ENCODE measurements at regions not wholly inside any gene's neighbourhood (a gene's known extent, or its start where the extent isn't known, plus 50 kb on each side); places are given as distances from the start of the nearest gene placed in this dataset.

DNA sequence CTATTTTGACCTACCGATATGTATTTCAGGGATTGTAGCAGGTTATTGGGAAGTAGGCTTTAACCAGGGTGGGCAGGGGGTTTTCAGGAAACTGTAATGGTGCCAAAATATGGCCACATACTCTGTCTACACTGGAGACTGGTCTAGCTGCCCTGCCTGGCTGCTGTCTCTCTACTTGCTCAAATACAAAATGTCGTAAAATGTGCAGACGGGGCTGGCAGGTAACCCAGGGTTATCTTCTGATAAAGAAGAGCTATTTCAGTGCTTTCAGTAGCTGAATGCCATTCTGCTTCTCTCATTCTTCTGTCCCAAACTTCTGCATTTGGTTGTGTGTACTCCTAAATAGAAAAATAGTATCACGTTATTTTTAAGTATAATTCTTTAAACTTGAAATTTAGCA lies 616.2 kb downstream of the EPM2A start:
- Histone ChIP-seq H3K27ac (ENCODE audit: low read depth, low read length) (no peak overlapping the region), H2AFZ (ENCODE audit: low read length) (no peak overlapping the region), H3K27me3 (ENCODE audit: insufficient read depth, low read length) (no peaks in the 10 kb centered on the region), H3K9me3 (ENCODE audit: low read depth, low read length) (peaks cover 3% of the 10 kb centered on the region), H4K20me1 (ENCODE audit: insufficient read depth, low read length) (no peaks in the 10 kb centered on the region), H3K36me3 (ENCODE audit: insufficient read depth, low read length) (no peaks in the 10 kb centered on the region), H3K79me2 (ENCODE audit: insufficient read depth, low read length) (no peaks in the 10 kb centered on the region), H3K4me3 (ENCODE audit: insufficient read depth, low read length) (no peak overlapping the region), H3K4me2 (ENCODE audit: insufficient read depth, low read length) (no peak overlapping the region), H3K4me1 (ENCODE audit: insufficient read depth, low read length) (no peaks in the 10 kb centered on the region)
- no peak for DNase-seq (ENCODE audit: insufficient read length, low spot score, missing footprints)
- TF ChIP-seq, protein P1, sequence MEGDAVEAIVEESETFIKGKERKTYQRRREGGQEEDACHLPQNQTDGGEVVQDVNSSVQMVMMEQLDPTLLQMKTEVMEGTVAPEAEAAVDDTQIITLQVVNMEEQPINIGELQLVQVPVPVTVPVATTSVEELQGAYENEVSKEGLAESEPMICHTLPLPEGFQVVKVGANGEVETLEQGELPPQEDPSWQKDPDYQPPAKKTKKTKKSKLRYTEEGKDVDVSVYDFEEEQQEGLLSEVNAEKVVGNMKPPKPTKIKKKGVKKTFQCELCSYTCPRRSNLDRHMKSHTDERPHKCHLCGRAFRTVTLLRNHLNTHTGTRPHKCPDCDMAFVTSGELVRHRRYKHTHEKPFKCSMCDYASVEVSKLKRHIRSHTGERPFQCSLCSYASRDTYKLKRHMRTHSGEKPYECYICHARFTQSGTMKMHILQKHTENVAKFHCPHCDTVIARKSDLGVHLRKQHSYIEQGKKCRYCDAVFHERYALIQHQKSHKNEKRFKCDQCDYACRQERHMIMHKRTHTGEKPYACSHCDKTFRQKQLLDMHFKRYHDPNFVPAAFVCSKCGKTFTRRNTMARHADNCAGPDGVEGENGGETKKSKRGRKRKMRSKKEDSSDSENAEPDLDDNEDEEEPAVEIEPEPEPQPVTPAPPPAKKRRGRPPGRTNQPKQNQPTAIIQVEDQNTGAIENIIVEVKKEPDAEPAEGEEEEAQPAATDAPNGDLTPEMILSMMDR (IDR thresholded peaks at IDR 0.05; ENCODE audit: extremely low read depth, low read depth, low read length) = no peak

DNA sequence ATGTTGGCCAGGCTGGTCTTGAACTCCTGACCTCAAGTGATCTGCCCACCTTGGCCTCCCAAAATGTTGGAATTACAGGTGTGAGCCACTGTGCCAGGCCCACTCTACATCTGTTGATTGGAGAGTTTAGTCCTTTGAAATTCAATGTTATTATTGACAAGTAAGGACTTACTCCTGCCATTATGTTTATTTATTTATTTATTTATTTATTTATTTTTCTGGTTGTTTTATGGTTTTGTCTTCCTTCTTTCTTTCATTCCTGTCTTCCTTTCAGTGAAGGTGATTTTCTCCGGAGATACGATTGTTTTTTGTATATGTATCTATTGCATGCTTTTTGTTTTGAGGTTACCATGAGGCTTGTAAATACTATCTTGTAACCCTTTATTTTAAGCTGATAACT lies 602.6 kb downstream of the EPM2A start:
- H3K27me3 ChIP-seq (ENCODE audit: insufficient read depth, low read length) = no peaks in the 10 kb centered on the region
- TF ChIP-seq, protein P1 (IDR thresholded peaks at IDR 0.05; ENCODE audit: extremely low read depth, low read depth, low read length) = no peak
- no peak overlapping the region for H3K4me3 ChIP-seq (ENCODE audit: insufficient read depth, low read length)
- H3K9me3 ChIP-seq (ENCODE audit: low read depth, low read length) = no peaks in the 10 kb centered on the region
- no peak overlapping the region for H2AFZ ChIP-seq (ENCODE audit: low read length)
- no peaks in the 10 kb centered on the region for H4K20me1 ChIP-seq (ENCODE audit: insufficient read depth, low read length)
- no peak for DNase-seq (ENCODE audit: insufficient read length, low spot score, missing footprints)
- no peak overlapping the region for H3K27ac ChIP-seq (ENCODE audit: low read depth, low read length)
- no peaks in the 10 kb centered on the region for H3K4me1 ChIP-seq (ENCODE audit: insufficient read depth, low read length)
- no peaks in the 10 kb centered on the region for H3K36me3 ChIP-seq (ENCODE audit: insufficient read depth, low read length)
- H3K79me2 ChIP-seq (ENCODE audit: insufficient read depth, low read length) = no peaks in the 10 kb centered on the region
- H3K4me2 ChIP-seq (ENCODE audit: insufficient read depth, low read length) = no peak overlapping the region

DNA sequence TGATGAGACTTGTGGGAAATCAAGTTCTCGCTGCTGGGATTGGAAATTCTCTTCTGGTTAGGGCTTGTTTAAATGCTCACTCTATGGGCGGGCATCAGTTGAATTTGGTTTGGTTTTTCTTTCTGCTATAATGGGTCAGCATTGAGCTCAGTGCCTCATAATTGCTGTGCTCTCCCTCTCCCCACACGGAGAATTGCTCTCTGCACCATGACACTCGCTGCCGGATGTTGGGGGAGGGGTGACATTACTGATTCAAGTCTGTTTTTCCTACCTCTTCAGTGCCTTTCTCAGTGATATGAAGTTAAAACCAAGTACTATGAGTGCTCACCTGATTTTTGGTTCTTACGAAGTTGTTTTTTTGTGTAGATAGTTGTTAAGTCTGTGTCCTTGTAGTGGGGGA lies 599.6 kb downstream of the EPM2A start:
- Histone ChIP-seq H3K4me1 (ENCODE audit: insufficient read depth, low read length) (no peaks in the 10 kb centered on the region), H3K9me3 (ENCODE audit: low read depth, low read length) (no peaks in the 10 kb centered on the region), H4K20me1 (ENCODE audit: insufficient read depth, low read length) (no peaks in the 10 kb centered on the region), H3K4me2 (ENCODE audit: insufficient read depth, low read length) (no peak overlapping the region), H3K27ac (ENCODE audit: low read depth, low read length) (no peak overlapping the region), H3K4me3 (ENCODE audit: insufficient read depth, low read length) (no peak overlapping the region), H3K27me3 (ENCODE audit: insufficient read depth, low read length) (no peaks in the 10 kb centered on the region), H2AFZ (ENCODE audit: low read length) (no peak overlapping the region), H3K79me2 (ENCODE audit: insufficient read depth, low read length) (no peaks in the 10 kb centered on the region), H3K36me3 (ENCODE audit: insufficient read depth, low read length) (no peaks in the 10 kb centered on the region)
- TF ChIP-seq, protein P1 (IDR thresholded peaks at IDR 0.05; ENCODE audit: extremely low read depth, low read depth, low read length) = no peak
- no peak for DNase-seq (ENCODE audit: insufficient read length, low spot score, missing footprints)

DNA sequence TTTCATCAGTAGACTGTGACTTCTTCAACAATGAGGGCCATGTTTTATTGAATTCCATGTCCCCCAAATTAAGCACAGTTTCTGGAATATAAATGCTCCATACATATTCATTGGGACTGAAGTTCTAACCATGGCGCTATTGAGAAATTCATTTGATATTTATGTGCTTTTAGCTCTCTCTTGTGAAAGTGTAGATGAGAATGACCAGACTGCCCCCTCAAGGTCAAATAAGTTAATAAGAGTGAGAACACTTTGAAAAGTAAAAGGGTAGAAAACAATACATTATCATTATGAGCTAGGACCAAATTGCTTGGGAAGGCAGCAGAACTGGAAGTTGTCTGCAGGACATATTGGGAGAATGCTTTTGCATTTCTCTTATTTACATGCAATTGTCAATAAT lies 597.9 kb downstream of the EPM2A start:
- Histone ChIP-seq H3K4me2 (ENCODE audit: insufficient read depth, low read length) (no peak overlapping the region), H3K9me3 (ENCODE audit: low read depth, low read length) (no peaks in the 10 kb centered on the region), H3K27me3 (ENCODE audit: insufficient read depth, low read length) (no peaks in the 10 kb centered on the region), H3K4me3 (ENCODE audit: insufficient read depth, low read length) (no peak overlapping the region), H3K4me1 (ENCODE audit: insufficient read depth, low read length) (no peaks in the 10 kb centered on the region), H3K27ac (ENCODE audit: low read depth, low read length) (no peak overlapping the region), H4K20me1 (ENCODE audit: insufficient read depth, low read length) (no peaks in the 10 kb centered on the region), H3K36me3 (ENCODE audit: insufficient read depth, low read length) (no peaks in the 10 kb centered on the region), H3K79me2 (ENCODE audit: insufficient read depth, low read length) (no peaks in the 10 kb centered on the region), H2AFZ (ENCODE audit: low read length) (no peak overlapping the region)
- no peak for DNase-seq (ENCODE audit: insufficient read length, low spot score, missing footprints)
- TF ChIP-seq, protein P1 (IDR thresholded peaks at IDR 0.05; ENCODE audit: extremely low read depth, low read depth, low read length) = peak; percentile 46

Data from osteoblast (primary cell).